Body of pancreas (tissue), 4 donors: ENCODE measurements at regions not wholly inside any gene's neighbourhood (a gene's known extent, or its start where the extent isn't known, plus 50 kb on each side); places are given as distances from the start of the nearest gene placed in this dataset.

Source experiments
- CTCF ChIP-seq, 7 experiments: fragments of 450-650 bp in 4 of 7; fragments of 200-600 bp in 3 of 7; sonication (generic) in 3 of 7; IDR thresholded peaks; one replicate each; pipeline ENCODE4 v1.5.1; 2016 to 2019; ENCODE audit warnings: antibody characterized with exemption in 7 of 7
- POLR2A ChIP-seq, 3 donors: fragments of 450-650 bp; IDR thresholded peaks; one replicate each; pipeline ENCODE4 v1.6.1; 2016; ENCODE audit warnings: antibody characterized with exemption in 3 of 3, mild to moderate bottlenecking in 2 of 3

DNA sequence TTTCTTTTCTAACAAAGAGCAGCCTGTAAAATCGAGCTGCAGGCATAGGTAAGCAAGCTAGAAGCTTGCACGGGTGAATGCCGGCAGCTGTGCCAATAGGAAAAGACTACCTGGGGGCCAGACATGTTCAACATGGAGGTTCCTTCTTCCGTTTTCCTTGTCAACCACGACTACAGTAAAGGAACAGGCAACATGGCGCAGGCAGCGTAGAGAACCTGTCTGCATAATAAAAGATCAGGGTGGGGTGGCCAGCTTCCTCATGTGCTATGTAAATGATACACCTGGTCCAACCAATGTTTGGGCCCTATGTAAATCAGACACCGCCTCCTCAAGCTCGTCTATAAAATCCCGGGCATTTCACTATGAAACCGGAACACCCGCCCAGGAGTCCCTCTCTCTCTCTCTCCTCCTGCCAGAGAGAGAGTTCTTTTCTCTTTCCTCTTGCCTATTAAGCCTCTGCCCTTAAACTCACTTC, 103.8 kb upstream of the LIFR start:
- TF ChIP-seq CTCF (IDR thresholded peaks at IDR 0.05) (no peak), POLR2A (IDR thresholded peaks at IDR 0.05) (peak; percentile 66 to 97 (median 94))
